ENCODE measurements at regions not wholly inside any gene's neighbourhood (a gene's known extent, or its start where the extent isn't known, plus 50 kb on each side); places are given as distances from the start of the nearest gene placed in this dataset.
"Not testable (repeated sequence)": the region's sequence is repeated elsewhere in the genome, so short reads cannot be mapped to it uniquely, and the experiment has no call there.

DNA sequence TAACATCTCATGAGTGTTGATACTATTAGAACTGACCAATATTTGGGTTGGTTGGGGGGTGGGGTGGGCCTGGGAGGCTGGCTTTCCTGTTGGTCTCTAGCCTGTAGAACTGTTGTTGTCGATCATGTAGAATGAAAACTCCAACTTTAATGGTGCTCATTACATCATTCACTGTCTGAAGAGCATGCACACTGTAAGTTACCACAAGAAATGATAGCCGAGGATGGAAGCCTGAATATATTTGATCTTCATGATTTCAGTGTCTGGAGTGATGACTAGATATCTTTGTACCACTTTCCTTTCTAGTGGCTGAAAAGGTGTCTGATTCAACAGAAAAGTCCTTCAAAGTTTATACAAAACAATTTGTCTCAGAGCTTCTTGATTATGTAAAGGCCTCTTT is 123.6 kb downstream of the XCL2 start:
- no peak for DNase-seq (ENCODE audit: low spot score)

DNA sequence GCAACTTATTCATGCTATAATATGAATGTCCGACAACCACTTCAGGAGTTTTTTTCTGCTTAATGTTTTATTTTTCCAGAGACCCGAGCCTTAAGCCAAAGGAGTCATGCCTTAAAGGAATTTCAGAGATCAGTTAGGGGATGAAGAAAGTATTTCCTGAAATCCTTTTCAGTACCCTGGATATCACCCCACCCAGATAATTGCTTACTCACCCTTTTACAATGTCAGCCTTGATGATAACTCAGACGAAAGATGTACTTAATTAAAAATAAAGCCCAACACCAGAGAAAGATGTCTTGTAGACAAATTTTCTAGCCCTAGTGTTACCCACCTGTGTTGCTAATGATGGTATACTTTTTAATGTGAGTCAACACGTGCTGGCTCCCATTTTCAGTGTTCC is 124.1 kb downstream of the XCL2 start:
- DNase-seq (ENCODE audit: low spot score): no peak

DNA sequence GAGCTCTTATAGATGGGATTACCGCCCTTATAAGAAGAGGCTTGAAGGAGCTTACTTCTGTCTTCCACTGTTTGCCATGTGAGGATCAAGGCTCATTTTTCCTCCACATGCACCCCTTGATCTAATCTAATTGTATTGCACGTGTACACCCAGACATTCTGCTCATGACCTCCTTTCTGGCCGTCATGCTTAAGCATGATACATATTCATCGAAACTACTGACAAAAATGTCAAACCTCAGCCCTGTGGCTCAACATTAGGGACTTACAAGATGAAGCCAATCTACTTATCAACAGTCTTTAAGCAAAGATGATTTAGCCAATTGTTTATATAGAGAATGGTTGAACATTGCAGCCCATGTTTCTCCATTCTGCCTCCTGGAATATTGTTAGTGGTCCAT is 127.6 kb downstream of the XCL2 start:
- no peak for DNase-seq (ENCODE audit: low spot score)

DNA sequence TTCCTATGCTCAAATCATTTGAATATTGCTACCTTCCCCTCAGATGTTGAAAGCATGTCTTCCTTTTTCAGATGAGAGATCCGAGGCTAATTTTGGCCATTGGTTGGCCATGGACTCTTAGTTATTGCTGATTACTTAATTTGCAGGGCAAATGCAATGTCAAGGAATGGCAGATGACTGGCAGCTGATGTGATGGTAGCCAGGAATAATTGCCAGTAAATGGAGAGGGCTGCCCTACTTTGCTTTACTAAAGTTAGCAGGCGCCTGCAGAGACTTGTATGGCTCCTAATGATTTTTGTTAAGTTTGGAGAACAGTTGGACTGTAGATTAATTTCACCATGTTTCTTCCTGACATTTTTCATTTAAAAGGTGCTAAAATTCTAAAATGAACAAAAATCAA is 128.9 kb downstream of the XCL2 start:
- no peak for DNase-seq (ENCODE audit: low spot score)

DNA sequence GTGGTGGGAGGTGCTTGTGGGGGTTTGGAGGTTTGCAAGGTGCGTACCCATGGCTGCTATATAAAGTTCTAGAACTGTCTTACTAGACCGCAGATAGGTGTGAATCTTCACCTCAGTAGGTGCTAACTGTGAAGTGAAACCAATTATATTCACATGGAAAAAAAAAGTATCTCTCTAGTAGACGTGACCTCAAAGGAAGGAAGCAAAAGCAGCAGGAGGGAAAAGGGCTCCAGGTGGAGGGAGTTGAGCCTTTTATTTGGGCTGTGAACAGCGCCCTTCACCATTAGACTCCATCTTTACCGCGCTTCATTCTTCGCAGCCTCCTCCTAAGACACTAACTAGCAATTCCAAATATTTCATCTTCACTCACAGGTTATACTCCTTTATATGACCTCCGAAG is 129.8 kb downstream of the TBX19 start:
- no peak for DNase-seq (ENCODE audit: low spot score)

DNA sequence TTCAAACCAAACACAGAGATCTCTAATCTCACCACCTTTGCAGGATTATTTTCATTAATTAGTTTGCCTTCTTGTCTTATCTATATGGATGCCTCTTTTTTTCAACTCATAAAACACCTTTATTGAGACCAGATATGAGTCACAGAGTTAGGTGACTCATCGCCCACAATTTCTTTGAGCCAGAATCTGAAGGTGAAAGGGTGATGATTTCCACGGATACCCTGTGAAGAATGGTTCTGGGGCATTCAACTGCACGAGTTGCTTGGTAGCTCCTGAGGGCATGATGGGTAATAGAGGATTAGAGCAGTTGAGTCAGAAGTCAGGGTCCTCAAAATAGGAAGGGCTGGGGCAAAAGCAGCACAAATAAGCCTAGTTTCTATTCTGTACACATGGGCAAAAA is 128.2 kb downstream of the TBX19 start:
- no peak for DNase-seq (ENCODE audit: low spot score)

DNA sequence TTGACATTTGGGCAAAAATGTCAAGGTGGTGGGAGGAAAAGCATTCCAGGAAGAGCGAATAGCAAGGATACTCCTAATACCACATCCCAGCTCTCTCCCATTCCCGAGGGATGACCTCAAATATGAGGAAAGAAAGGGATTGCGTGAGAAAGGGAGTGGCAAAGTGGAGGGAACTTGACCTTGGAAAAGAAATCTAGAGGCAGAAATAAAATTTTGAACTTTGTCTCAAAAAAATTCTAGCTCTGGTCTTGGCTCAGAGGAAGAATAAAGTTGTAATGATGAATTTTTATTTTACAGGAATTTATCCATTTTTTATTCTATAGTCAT is 127.8 kb downstream of the TBX19 start:
- DNase-seq (ENCODE audit: low spot score): no peak

DNA sequence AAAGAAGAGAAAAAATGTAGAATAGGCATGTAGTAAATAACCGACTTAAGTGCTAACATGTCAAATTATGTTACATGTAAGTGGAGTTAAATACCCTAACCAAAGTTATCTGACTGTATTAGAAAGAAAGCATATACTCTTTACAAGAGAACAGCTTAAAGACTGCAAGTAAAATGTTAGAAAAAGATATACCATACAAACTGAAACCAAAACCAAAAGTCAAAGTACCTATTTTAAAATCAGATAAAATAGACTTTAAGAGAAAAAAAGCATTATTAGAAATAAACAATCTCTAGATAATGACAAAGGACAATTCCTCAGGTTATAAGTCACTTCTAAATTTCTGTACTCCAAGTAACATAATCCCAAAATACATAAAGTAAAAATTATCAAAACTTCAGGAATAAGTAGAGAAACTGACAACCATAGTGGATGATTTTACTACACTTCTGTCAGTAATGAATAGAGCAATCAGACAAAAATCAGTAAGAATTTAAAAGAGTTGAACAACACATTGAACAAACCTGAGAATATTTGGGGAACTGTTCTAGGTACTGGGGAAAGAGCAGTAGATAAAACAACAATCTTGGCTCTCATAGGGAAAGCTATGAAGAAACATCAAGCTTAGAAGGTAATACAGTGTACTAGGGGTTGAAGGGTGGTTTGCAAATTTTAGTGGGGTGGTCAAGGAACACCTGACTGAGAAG is 127.3 kb downstream of the TBX19 start:
- DNase-seq (ENCODE audit: low spot score): no peak

DNA sequence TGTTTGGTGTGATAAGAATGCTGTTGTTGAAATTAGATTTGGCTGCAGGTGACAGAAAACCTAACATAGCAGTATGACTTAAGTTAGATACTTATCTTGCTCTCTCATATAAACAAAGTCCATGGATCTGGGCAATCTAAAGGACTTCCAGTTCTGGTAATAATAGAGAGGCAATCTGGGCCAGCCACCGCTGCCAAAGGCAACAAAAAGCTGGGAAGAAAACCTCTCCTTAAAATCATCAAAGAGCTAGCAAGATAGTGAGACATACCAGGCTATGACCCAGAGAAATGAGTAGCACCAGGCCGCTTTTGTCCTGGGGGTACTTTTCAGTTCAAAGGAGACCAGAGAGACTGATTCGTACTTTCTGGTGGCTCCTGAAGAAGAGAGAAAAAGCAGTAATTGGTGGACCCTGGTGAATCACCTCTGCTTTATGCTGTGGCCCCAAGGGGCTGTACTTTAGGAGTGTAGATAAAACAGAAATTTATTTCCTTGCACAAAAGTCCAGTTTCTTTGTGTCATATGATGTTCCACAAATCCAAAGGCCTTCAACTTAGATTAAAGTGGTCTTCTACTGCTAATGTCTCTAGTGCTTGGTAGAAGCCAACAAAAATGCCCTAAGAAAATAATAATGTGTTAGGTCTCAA is 125.4 kb downstream of the TBX19 start:
- DNase-seq (ENCODE audit: low spot score): no peak

DNA sequence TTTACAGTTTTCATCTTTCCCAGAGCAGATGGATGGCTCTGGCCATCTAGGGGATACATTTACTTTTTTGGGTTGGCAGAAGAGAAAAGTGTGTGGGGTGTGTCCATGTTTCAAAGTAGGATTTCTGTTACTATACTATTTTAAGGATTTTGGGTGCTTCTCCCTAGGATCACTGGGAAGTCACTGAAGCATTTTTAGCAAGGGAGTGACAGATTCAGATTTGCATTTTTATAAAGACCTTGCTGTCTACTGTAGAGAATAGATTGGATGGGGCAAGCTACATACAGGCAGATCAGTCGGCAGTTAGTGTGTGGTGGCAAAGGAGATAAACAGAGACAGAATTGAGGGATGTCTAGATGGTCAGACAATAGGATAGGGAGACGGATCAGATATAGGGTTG is 122.5 kb downstream of the TBX19 start:
- no peak for DNase-seq (ENCODE audit: low spot score)

DNA sequence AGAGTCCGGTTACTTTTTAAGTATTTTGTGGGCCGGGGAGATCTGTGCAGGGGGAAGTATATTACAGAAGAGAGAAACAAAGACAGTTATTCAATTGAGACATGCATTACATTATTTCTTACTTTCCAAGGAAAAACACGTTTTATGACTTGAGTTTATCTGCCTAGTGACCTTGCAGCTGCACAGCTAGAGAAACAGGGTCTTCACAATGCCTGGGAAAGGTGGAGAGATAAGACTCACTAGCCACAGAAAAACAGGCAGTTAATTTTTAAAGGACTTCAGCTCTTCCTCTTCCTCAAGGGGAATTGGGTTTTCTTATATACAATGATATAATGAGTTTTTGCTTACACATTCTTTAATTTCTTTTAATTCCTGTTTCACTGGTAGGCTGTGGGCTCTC is 121.8 kb downstream of the TBX19 start:
- not testable (repeated sequence) for DNase-seq (ENCODE audit: low spot score)

DNA sequence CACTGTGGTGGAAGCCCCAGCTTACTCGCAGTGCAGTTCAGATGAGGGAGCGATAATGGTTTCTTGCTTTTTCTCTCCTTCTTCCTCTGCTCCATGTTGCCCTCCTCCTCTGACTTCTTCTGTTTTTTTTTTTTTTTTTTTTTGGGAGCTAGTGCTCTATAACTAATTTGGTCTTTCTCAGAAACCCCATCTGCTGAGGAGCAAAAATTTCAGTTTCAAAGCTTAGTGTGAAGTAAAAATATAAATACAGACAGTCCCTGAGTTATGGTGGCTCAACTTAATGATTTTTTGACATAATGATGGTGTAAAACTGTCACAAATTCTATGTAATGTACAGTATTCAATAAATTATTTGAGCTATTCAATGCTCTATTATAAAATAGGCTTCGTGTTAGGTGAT is 120.7 kb downstream of the TBX19 start:
- no peak for DNase-seq (ENCODE audit: low spot score)

DNA sequence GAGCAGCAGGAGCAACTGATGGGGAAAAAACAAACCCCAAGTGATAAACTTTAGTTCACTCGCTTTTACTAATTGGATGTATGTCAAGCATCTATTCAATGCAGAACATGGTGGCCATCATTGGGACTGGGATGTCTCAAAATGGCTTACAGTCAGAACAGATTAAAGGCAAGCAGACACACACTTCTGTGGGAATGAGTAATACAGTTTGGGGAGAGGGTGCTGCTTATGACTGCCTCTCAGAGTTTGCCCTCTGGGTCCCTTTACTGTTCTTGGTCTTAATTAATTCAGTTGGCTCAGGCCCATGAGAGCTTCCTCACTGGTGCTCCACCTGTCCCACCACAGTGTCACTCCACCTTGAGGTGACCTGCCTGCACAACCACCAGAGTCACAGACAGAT is 119.5 kb downstream of the TBX19 start:
- DNase-seq (ENCODE audit: low spot score): no peak

DNA sequence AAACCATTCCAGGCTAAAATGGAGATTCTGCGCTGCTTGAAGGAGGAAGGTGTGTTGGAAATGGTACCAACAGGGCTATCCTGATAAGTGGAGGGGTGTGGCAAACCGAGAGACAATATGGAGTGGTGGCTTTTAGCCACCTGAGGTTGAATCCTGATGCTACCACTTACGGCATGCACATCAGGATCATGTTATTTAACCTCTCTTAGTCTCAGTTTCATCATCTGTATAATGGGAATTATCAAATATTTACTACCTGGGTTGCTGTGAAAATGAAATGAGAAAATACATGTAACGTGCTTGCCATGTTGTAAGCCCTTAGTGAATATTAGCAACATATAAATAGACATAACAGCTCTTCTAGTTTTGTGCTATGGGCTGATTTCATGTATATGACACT is 117.1 kb downstream of the TBX19 start:
- DNase-seq (ENCODE audit: low spot score): no peak

DNA sequence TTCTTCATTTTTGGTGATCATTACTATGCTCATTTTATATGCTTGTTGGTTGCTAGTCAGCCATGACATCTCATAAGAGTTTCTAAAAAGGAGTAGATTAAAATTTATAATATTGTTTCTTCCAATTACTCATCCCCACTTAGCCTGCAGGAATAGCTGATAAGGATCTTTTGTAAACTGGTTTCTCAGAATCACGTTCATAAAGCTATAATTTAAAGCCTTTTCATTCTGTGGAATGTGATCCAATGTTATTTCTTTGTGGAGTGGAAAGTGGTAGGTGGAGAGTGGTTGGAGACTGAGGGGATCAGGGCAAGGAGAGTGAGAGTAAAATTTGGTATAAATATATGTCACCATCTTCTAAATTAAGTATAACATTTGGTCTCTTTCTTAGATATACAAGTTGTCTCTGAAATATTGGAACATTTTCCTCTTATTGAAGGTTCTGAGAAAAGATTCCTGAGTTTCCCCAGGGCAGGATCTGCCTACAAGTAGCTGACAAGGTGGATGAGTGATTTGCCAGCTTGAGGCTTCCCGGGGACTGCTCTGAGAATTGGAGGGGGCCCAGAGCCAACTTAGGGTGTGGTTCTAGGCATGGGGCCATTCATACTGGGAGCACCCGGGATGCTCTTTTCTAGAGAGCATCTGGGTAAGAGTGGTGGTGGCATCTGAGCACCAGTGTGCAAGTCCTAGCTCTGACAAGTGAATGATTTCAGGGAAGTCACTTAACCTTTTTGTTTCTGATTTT is 116.4 kb downstream of the TBX19 start:
- no peak for DNase-seq (ENCODE audit: low spot score)

DNA sequence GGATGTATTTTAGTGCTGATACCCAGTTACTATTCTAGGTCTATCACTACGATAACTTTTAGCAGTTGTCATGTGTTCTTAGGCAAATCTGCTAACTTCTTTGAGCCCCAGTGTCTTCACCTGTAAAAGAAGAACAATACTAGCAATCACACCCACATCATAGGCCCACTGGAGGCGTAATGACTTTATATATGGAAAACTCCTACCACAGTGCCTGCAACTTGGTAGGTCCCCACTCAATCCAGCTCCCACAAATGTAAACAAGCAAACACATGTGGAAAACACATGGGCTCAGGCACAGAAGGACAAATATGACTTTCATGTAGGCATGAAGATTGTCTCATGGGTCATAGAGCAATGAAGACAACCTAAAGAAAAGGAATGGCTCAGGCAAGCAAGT is 115.8 kb downstream of the TBX19 start:
- no peak for DNase-seq (ENCODE audit: low spot score)

DNA sequence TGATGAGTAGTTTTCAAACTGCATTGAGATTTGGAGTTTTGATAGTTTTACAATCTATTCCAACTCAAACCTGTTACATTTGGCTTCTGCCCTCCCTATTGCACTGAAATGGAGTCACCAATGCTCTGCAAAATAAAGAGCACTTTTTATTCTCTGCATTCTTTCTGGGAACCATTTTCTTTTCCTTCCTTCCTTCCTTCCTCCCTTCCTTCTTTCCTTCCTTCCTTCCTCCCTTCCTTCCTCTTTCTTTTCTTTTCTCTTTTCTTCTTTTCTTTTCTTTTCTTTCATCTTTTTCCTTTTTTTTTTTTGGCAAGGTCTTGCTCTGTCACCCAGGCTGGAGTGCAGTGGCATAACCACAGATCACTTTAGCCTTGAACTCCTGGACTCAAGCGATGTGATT is 114.2 kb downstream of the TBX19 start:
- DNase-seq (ENCODE audit: low spot score): no peak

DNA sequence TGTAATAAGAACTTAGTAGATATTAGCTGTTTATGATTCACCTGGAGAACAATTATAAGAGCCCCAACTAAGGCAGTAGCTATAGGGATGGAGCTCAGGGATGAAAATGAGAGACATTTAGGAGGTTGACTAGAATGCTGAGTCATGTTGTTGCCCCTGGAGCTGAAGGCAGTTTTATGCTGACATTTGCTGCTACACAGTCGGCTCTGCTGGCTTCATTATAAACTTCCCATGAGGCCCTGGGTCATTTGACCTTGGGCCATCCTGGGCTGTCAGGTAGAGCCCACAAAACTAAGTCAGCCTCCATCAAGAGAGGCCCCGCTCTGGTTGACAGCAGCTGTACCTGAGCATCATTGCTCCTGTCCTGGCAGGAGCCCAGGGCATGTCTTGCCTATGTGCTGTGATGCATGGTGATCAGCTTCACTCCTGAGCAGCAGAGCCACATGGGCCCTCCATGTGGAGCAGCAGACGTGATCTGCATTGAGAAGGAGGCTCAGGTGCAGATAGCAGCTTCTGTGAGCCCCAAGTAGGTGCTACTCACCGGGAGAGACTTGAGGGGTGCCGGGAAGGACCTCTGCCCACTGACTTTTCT is 112.4 kb downstream of the TBX19 start:
- no peak for DNase-seq (ENCODE audit: low spot score)

DNA sequence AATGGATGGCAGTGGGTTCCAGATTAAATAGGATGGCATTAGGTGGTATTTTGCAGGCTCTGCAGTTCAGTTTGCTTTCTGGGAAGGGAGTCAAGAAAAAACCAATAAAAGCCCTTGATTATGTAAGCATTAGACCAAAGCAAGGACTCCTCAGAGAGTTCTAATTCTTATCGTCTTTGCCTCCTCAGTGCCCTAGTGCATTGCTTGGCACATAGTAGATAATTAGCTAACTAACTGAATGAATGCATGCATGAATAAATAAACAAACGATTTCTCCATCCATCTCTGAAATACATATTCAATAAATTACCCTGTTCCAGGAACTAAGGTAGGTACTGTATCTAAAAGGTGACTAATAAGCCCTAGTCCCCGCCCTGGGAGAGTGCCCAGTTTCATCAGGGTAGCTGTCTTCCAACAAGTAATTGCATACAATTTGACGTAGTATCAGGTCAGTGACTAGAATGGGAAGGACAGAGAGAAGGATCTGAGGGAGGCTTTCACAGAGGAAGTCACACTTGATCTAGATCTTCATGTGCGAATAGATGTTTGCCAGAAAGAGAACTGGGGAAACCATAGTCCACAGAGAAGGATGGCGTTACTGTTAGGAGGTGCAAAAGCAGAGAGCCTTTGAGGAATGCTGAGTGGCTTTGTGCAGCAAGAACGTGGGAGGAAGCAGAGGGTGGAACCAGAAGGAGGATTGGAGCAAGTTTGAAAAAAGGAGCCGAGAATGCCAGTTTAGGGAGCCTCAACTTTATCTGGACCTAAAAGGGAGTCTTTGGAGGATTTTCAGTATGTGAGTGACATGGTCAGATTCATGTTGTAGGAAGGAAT is 111.4 kb downstream of the TBX19 start:
- DNase-seq (ENCODE audit: low spot score): no peak

DNA sequence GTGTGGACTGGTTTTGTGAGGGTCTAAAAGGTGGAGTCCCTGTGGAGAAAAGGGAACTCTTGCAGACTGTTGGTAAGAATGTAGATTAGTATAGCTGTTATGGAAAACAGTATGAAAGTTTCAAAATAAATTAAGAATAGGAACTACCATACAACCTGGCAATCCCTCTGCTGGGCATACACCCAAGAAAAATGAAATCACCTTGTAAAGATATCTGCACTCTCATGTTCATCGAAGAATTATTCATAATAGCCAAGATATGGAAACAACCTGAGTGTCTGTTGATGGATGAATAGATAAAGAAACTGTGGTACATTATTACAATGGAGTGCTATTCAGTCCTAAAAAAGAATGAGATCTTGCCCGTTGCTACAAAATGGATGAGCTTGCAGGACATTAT is 109.6 kb downstream of the TBX19 start:
- DNase-seq (ENCODE audit: low spot score): no peak

DNA sequence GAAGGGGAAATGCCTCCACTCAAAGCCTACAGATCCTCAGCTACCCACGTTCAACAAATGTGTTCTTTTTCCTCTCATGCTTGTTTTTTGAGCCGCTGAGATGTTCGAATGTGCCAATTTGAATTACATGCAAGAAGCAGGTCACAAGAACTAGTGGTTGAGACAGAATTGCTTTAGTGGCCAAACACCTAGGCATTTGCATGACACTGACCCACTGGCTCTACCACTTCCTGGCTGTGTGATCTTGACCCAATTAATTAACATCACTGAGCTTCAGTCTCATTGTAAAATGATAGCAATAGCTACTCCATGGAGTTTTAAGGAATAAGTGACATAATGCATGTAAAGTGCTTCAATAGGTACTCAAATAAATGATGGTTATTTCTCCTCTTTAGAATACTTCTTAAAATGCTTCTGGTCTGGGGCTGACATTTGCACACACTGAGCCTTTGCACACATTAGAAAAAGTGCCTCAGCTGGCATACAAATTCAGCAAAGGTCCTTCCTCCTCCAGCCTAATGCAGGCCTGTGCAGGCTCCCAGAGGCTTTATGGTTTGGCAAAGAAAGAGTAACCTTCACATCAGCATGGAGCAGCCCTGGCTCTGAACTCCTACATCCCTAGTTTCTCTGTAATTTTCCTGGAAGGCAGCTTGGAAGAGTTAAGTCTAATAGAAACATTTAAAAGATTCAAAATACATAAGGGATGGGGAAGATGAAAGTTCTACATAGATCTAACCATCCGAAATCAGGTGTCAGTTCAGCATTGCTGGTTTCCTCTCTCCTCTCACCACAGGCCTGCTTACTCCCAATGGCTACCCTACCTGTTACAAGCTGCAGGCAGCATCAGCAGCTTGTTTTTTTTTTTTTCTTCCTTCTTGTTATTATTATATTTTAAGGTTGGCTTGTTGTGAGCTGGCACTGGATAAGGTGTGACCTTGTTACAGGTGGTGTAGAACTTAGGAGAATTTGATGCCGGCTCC is 107.4 kb downstream of the TBX19 start:
- no peak for DNase-seq (ENCODE audit: low spot score)
